ENCODE measurements at regions not wholly inside any gene's neighbourhood (a gene's known extent, or its start where the extent isn't known, plus 50 kb on each side); places are given as distances from the start of the nearest gene placed in this dataset.

DNA sequence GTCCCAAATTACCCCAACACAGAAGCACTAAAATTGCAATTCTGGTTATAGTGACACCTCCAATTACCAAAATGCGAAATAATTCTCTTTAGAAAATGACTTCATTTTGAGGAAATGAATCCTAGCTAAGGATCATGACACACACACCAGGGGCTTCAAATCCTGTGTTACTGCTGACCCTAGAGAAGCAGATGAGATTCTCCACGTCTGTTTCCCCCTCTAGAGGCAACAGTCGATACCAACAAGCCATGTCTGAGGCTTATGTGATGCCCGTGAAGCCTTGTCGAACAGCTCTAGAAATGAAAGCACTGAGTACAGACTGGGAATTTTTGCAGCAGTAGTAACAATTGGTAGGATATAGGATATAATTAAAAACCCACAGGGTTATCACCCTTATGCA is 153.6 kb upstream of the TMTC4 start:
- Mint-ChIP-seq H3K27me3 (ENCODE audit: low read depth) (peaks cover 12% of the 10 kb centered on the region), H3K27ac (no peak overlapping the region), H3K9me3 (peaks cover 9% of the 10 kb centered on the region), H3K4me1 (peaks cover 6% of the 10 kb centered on the region), H3K36me3 (no peaks in the 10 kb centered on the region), H3K4me3 (no peak overlapping the region)
- DNase-seq (ENCODE audit: low spot score in 2 of 2, unreplicated experiment in 2 of 2), result no peak
- TF ChIP-seq, protein P1, sequence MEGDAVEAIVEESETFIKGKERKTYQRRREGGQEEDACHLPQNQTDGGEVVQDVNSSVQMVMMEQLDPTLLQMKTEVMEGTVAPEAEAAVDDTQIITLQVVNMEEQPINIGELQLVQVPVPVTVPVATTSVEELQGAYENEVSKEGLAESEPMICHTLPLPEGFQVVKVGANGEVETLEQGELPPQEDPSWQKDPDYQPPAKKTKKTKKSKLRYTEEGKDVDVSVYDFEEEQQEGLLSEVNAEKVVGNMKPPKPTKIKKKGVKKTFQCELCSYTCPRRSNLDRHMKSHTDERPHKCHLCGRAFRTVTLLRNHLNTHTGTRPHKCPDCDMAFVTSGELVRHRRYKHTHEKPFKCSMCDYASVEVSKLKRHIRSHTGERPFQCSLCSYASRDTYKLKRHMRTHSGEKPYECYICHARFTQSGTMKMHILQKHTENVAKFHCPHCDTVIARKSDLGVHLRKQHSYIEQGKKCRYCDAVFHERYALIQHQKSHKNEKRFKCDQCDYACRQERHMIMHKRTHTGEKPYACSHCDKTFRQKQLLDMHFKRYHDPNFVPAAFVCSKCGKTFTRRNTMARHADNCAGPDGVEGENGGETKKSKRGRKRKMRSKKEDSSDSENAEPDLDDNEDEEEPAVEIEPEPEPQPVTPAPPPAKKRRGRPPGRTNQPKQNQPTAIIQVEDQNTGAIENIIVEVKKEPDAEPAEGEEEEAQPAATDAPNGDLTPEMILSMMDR (IDR thresholded peaks at IDR 0.05; ENCODE audit: unreplicated experiment), result no peak

DNA sequence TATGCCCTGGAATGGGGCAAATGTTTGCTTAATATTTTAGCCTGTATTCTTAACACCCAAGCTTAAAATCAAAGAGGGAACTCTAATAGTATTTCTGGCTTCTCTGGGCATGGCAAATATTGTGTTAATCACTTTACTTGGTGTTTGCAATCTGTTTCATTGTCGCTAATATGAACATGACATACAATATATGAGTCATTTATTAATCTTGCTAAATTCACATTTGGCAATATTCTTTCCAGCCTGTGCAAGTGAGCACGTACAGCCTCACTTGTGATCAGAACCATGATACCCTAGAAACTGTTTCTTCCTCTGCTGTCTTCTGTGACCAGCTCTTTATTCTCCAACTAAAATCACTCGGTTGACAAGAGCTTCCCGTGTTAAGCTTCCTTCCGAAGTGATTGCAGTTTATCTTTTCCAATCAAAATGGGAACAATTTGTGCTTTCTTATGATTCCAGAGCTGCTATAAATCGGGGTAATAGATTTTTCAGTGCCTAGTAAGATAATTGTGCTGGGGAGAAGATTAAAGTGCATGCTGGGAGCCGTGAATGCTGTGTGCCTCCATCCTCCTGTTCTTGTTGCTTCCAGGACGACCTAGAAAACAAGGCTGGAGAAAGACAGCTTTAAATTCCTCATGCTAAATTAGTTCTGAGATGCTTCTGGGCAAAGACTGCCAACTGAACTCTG is 153.0 kb upstream of the TMTC4 start:
- Mint-ChIP-seq H3K4me1 (peaks cover 6% of the 10 kb centered on the region), H3K4me3 (no peak overlapping the region), H3K27me3 (ENCODE audit: low read depth) (peaks cover 7% of the 10 kb centered on the region), H3K27ac (no peak overlapping the region), H3K36me3 (no peaks in the 10 kb centered on the region), H3K9me3 (peaks cover 9% of the 10 kb centered on the region)
- no peak for DNase-seq (ENCODE audit: low spot score in 2 of 2, unreplicated experiment in 2 of 2)
- TF ChIP-seq, protein P1 (IDR thresholded peaks at IDR 0.05; ENCODE audit: unreplicated experiment), result no peak

DNA sequence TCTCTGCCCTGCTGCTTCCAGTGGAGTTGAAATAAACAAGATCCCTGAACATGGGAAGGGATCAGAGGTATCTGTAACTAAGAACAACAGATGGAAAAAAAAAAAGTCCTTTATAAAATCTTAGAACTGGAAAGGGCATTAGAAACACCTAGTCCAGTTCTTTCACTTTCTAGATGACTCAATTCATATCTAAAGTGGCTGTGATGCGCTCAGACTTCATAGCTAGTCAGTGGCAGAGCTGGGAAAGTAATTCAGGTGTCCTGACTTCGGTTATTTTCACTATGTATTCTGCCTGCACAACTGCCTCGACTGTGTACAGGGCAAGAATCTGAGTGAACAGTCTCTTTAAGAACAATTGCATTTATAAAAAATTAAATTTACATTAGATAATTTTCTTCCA is 151.8 kb upstream of the TMTC4 start:
- Mint-ChIP-seq H3K4me1 (peaks cover 6% of the 10 kb centered on the region), H3K9me3 (no peaks in the 10 kb centered on the region), H3K27me3 (ENCODE audit: low read depth) (peaks cover 7% of the 10 kb centered on the region), H3K4me3 (no peak overlapping the region), H3K27ac (no peak overlapping the region), H3K36me3 (no peaks in the 10 kb centered on the region)
- DNase-seq (ENCODE audit: low spot score in 2 of 2, unreplicated experiment in 2 of 2), result no peak
- TF ChIP-seq, protein P1 (IDR thresholded peaks at IDR 0.05; ENCODE audit: unreplicated experiment), result no peak

DNA sequence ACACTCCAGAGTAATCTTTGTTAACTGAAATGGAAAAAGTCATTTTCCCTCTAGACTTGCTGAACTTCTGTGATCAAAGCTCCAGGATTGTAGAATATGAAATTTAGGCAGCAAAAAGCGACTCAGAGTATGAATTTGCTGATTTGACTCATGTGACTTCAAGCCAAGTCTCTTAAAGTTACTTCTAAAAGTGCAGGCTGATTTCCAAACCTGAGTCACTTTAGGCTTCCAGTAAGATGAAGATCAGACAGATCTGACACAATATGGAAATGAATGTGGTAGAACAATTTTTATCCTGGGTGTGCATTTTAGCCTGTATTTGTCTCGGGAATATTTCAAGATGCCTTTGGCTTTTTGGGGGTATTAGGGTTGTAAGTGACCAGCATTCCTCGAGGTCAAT is 151.0 kb upstream of the TMTC4 start:
- H3K27ac Mint-ChIP-seq, result no peak overlapping the region
- no peaks in the 10 kb centered on the region for H3K9me3 Mint-ChIP-seq
- DNase-seq (ENCODE audit: low spot score in 2 of 2, unreplicated experiment in 2 of 2), result no peak
- peaks cover 7% of the 10 kb centered on the region for H3K27me3 Mint-ChIP-seq (ENCODE audit: low read depth)
- TF ChIP-seq, protein P1 (IDR thresholded peaks at IDR 0.05; ENCODE audit: unreplicated experiment), result no peak
- H3K4me1 Mint-ChIP-seq, result peaks cover 6% of the 10 kb centered on the region
- no peak overlapping the region for H3K4me3 Mint-ChIP-seq
- H3K36me3 Mint-ChIP-seq, result no peaks in the 10 kb centered on the region

DNA sequence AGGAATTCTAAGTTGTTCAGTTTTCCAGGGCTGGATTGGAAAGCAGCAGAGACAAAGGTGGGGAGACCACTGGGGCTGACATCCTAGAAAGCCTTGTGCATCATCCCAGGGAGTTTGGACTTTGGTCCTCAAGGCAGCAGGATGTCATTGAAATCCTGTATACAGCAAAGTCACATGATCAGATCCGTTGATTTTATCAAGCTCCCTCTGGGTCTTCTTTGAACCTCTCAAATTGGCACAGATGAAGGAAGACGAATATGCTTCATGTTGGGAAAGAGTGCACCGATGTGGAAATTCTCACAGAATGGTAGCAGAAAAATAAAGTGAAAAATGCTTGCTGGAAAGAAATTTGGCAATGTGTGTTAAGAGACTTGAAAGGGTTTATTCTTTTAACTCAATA is 149.8 kb upstream of the TMTC4 start:
- TF ChIP-seq, protein P1 (IDR thresholded peaks at IDR 0.05; ENCODE audit: unreplicated experiment), result no peak
- Mint-ChIP-seq H3K27me3 (ENCODE audit: low read depth) (peaks cover 7% of the 10 kb centered on the region), H3K27ac (no peak overlapping the region), H3K9me3 (peaks cover 9% of the 10 kb centered on the region), H3K36me3 (no peaks in the 10 kb centered on the region), H3K4me1 (peaks cover 6% of the 10 kb centered on the region), H3K4me3 (no peak overlapping the region)
- DNase-seq (ENCODE audit: low spot score in 2 of 2, unreplicated experiment in 2 of 2), result no peak

Measured in mesothelial cell of epicardium (in vitro differentiated cells).